Erythroblast (primary cell): ENCODE measurements at regions not wholly inside any gene's neighbourhood (a gene's known extent, or its start where the extent isn't known, plus 50 kb on each side); places are given as distances from the start of the nearest gene placed in this dataset.

Source experiments
- GATA1 ChIP-seq: IDR thresholded peaks from 2 replicates; pipeline ENCODE4 v1.6.1; 2011; ENCODE audit warnings: low read depth, mild to moderate bottlenecking, control low read depth, low read length, moderate library complexity
- POLR2A ChIP-seq: IDR thresholded peaks from 2 replicates; pipeline ENCODE4 v1.6.1; 2011; ENCODE audit warnings: mild to moderate bottlenecking, low read length

- TF ChIP-seq POLR2A, result no peak
- no peak for TF ChIP-seq GATA1
Measured at GRCh38 chr22:49590381-49590780, 237.3 kb downstream of the BRD1 start.
